ENCODE measurements at regions not wholly inside any gene's neighbourhood (a gene's known extent, or its start where the extent isn't known, plus 50 kb on each side); places are given as distances from the start of the nearest gene placed in this dataset.
A peak's percentile ranks its signal among the peaks of the same experiment; 100 is the strongest.

DNA sequence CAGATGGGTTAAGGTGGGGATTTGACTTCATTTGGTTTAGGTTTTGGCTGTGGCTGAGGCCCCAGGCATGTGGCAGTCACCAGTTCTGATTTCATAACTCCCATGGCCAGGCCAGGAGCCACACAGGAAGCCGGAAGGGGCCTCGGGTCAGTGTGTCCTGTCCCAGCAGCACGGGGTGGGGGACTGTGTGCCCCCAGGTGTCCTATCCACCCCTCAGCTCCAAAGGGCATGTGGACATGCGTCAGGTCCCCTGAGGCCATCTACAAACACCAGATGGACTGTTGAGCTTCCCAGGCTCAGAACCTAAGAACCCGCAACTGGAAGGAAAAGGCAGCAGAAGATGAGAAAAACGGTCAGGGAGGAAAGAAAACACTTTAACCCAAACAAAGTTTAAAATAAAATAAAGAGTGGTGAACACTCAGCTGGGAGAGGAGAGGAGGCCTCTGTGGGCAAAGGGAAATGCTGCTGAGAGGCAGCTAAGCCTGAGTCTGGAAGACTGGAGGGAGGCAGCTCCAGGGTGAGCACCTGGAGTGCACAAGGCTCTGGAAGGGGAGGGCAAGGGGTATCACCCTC is 260.8 kb downstream of the AUH start:
- Histone ChIP-seq H3K4me1 (peaks cover 25% of the 10 kb centered on the region), H3K4me3 (no peak overlapping the region), H3K36me3 (ENCODE audit: insufficient read depth in 1 of 2, low read depth in 1 of 2) (no peaks in the 10 kb centered on the region), H3K27ac (peak overlapping the region; percentile 92), H3K27me3 (ENCODE audit: insufficient read depth in 3 of 3, low read length in 2 of 3) (no peaks in the 10 kb centered on the region), H3K9me3 (no peaks in the 10 kb centered on the region)
- 28 to 34% (median 34%) methylated on average over 6 of the region's 6 CpGs for WGBS, 3 donors
- DNase-seq, result peak; percentile 83 to 92
- TF ChIP-seq, protein P1, sequence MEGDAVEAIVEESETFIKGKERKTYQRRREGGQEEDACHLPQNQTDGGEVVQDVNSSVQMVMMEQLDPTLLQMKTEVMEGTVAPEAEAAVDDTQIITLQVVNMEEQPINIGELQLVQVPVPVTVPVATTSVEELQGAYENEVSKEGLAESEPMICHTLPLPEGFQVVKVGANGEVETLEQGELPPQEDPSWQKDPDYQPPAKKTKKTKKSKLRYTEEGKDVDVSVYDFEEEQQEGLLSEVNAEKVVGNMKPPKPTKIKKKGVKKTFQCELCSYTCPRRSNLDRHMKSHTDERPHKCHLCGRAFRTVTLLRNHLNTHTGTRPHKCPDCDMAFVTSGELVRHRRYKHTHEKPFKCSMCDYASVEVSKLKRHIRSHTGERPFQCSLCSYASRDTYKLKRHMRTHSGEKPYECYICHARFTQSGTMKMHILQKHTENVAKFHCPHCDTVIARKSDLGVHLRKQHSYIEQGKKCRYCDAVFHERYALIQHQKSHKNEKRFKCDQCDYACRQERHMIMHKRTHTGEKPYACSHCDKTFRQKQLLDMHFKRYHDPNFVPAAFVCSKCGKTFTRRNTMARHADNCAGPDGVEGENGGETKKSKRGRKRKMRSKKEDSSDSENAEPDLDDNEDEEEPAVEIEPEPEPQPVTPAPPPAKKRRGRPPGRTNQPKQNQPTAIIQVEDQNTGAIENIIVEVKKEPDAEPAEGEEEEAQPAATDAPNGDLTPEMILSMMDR (IDR thresholded peaks at IDR 0.05), result no peak
- peak; percentile 65 to 82 (median 78) for ATAC-seq
- intact Hi-C loops (cut with DNase I), result loop anchor here (1.0 to 5.0 kb wide), 4 partner anchors 17 to 321 kb away; partner anchors contain the start of gene NFIL3 (in 1 of the 2)

DNA sequence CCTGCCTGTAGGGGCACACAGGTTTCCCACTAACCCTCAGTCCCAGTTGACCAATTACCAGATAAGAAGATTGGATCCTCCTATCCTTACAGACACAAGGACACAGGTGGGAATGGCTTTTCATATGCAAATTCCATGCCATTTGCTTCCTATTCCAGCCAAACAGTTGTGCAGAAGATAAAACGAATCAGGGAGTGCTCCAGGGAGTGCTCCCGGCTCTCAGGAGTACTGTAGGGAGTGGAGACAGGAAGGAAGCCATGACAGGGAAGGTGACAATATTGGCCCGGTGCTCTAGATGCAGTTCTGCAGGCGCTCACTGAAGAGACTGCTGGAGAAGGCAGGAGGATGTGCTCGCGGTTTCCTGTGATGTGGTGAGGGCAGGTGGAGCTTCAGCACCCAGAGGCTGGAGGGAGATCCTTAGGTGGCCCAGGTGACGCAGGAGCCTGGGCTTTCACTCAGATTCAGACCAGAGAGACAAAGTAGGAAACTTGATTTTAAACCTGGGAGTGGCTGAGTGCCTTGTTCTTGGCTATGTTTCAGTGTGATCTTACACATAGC is 260.0 kb downstream of the AUH start:
- Histone ChIP-seq H3K4me1 (peaks cover 25% of the 10 kb centered on the region), H3K27me3 (ENCODE audit: insufficient read depth in 3 of 3, low read length in 2 of 3) (no peaks in the 10 kb centered on the region), H3K4me3 (no peak overlapping the region), H3K27ac (peak overlapping the region; percentile 92), H3K9me3 (no peaks in the 10 kb centered on the region), H3K36me3 (ENCODE audit: insufficient read depth in 1 of 2, low read depth in 1 of 2) (no peaks in the 10 kb centered on the region)
- WGBS, 3 donors, result 67 to 73% (median 67%) methylated on average over 7 of the region's 7 CpGs
- TF ChIP-seq, protein P1 (IDR thresholded peaks at IDR 0.05), result no peak
- intact Hi-C loops (cut with DNase I), result loop anchor here (2.0 to 5.0 kb wide), 2 partner anchors 89 to 321 kb away; partner anchors contain the start of gene NFIL3 (in 1 of the 2)
- ATAC-seq (no peak), DNase-seq (no peak)

DNA sequence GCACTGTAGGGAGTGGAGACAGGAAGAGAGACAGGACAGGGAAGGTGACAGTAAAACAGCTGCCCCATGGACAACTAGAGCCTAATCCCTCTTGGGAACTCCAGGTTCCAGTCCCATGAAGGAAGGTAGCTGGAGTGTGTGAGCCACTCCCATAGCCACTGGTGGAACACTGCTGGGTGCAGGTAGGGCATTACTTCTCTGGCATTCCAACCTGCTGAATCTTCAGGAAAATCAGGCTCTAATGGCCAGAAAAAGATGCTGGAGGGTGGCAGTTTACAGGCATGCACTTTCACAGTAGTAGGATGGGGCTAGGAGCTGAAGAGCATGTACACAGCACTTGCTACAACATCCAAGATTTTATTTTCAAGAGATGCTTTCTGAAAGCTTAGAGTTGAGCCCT is 259.4 kb downstream of the AUH start:
- intact Hi-C loops (cut with DNase I), result loop anchor here in 1 of 2 donors (5.0 kb wide), 1 partner anchor 320 kb away; the partner anchor contains the start of gene NFIL3
- Histone ChIP-seq H3K27me3 (ENCODE audit: insufficient read depth in 3 of 3, low read length in 2 of 3) (no peaks in the 10 kb centered on the region), H3K4me3 (no peak overlapping the region), H3K9me3 (no peaks in the 10 kb centered on the region), H3K4me1 (peaks cover 25% of the 10 kb centered on the region), H3K27ac (peak overlapping the region; percentile 92), H3K36me3 (ENCODE audit: insufficient read depth in 1 of 2, low read depth in 1 of 2) (no peaks in the 10 kb centered on the region)
- DNase-seq (no peak), ATAC-seq (no peak)
- TF ChIP-seq, protein P1 (IDR thresholded peaks at IDR 0.05), result no peak

- ATAC-seq (no peak), DNase-seq (no peak)
- no peaks in the 10 kb centered on the region for H3K27me3 ChIP-seq (ENCODE audit: insufficient read depth in 3 of 3, low read length in 2 of 3)
- WGBS, 3 donors, result 85 to 95% (median 87%) methylated on average over 1 of the region's 1 CpG
- no peaks in the 10 kb centered on the region for H3K9me3 ChIP-seq
- intact Hi-C loops (cut with DNase I), result loop anchor here in 1 of 2 donors (5.0 kb wide), 1 partner anchor 318 kb away; the partner anchor contains the start of gene NFIL3
- TF ChIP-seq, protein P1 (IDR thresholded peaks at IDR 0.05), result no peak
- H3K4me1 ChIP-seq, result peaks cover 25% of the 10 kb centered on the region
- no peak overlapping the region for H3K4me3 ChIP-seq
- no peaks in the 10 kb centered on the region for H3K36me3 ChIP-seq (ENCODE audit: insufficient read depth in 1 of 2, low read depth in 1 of 2)
- H3K27ac ChIP-seq, result no peak overlapping the region
These were observed 257.8 kb downstream of the AUH start for GRCh38 chr9:91103931-91104330.
